Osteocyte (in vitro differentiated cells): ENCODE measurements at regions not wholly inside any gene's neighbourhood (a gene's known extent, or its start where the extent isn't known, plus 50 kb on each side); places are given as distances from the start of the nearest gene placed in this dataset.

Experiments used
- DNase-seq: peaks from one replicate; pipeline ENCODE4 v3.0.0; 2021; ENCODE audit warnings: mixed read lengths; ENCODE audit not compliant: unreplicated experiment; ENCODE audit errors: extremely low spot score
- H3K27ac Mint-ChIP-seq: one replicate; pipeline ENCODE4 v1.8.0; 2021; ENCODE audit warnings: mild to moderate bottlenecking, mixed read lengths; ENCODE audit not compliant: unreplicated experiment
- H3K27me3 Mint-ChIP-seq: one replicate; pipeline ENCODE4 v1.8.0; 2021; ENCODE audit warnings: mixed read lengths; ENCODE audit not compliant: unreplicated experiment
- H3K36me3 Mint-ChIP-seq: one replicate; pipeline ENCODE4 v1.8.0; 2021; ENCODE audit warnings: mixed read lengths; ENCODE audit not compliant: unreplicated experiment
- H3K4me1 Mint-ChIP-seq: one replicate; pipeline ENCODE4 v1.8.0; 2021; ENCODE audit warnings: mixed read lengths; ENCODE audit not compliant: unreplicated experiment
- H3K4me3 Mint-ChIP-seq: one replicate; pipeline ENCODE4 v1.8.0; 2021; ENCODE audit warnings: mild to moderate bottlenecking, moderate library complexity, mixed read lengths; ENCODE audit not compliant: unreplicated experiment
- H3K9me3 Mint-ChIP-seq: one replicate; pipeline ENCODE4 v1.8.0; 2021; ENCODE audit warnings: mixed read lengths; ENCODE audit not compliant: unreplicated experiment
- TF ChIP-seq, protein P1 (sequence below): fragments of 200-600 bp; sonication (generic); IDR thresholded peaks from 2 replicates; pipeline ENCODE4 v1.5.0; 2021; ENCODE audit warnings: antibody characterized with exemption, mild to moderate bottlenecking, moderate library complexity

DNA sequence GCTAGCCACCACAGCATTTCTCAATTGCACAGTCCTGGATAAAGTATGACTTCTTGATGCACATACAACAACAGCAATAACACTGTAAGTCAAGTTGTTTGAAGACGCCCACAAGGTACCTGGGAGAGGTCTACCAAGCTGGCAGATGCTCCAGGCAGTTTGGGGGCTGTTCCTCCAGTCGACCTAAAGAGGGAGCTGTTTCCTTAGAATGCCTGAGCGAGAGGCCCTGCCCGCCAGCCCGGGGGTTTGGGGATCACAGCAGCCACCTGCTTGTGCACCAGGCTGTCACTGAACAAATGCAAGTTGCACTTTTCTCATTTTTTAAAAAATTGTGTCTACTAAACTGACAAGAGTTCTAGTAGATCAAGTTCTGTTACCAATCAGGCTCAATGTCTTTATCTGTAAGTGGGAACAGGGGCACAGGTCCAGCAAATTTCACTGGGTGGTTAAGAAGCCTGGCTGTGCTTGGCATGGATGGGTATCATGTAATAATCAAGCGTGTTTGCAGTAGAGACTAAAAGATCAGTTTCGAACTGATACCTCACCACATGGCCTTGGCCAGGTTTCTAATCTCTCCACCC, 193.8 kb upstream of the ADO start:
- DNase-seq: no peak
- no peak overlapping the region for H3K27ac Mint-ChIP-seq
- TF ChIP-seq, protein P1, sequence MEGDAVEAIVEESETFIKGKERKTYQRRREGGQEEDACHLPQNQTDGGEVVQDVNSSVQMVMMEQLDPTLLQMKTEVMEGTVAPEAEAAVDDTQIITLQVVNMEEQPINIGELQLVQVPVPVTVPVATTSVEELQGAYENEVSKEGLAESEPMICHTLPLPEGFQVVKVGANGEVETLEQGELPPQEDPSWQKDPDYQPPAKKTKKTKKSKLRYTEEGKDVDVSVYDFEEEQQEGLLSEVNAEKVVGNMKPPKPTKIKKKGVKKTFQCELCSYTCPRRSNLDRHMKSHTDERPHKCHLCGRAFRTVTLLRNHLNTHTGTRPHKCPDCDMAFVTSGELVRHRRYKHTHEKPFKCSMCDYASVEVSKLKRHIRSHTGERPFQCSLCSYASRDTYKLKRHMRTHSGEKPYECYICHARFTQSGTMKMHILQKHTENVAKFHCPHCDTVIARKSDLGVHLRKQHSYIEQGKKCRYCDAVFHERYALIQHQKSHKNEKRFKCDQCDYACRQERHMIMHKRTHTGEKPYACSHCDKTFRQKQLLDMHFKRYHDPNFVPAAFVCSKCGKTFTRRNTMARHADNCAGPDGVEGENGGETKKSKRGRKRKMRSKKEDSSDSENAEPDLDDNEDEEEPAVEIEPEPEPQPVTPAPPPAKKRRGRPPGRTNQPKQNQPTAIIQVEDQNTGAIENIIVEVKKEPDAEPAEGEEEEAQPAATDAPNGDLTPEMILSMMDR: peak; percentile 73
- no peak overlapping the region for H3K4me3 Mint-ChIP-seq
- peaks cover 3% of the 10 kb centered on the region for H3K9me3 Mint-ChIP-seq
- no peaks in the 10 kb centered on the region for H3K36me3 Mint-ChIP-seq
- no peaks in the 10 kb centered on the region for H3K27me3 Mint-ChIP-seq
- H3K4me1 Mint-ChIP-seq: peaks cover 12% of the 10 kb centered on the region

DNA sequence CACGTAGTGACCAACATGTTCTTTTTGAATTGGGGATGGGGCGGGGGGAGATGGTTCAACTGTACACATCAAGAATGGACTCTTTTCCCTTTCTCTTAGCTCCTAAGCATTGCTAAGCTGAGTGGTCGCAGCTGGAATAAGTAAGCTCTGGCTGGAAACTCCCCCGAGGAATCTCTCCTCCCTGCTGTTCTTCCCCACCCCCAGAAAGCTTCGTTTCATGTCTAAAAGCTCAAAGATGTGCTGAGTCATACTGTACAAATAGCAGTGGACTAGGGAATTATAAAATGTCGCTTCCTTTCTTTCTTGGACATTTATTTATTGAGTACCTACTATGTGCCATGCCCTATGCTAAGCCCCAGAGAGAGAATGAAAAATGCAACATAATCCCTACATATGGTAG, 191.1 kb upstream of the ADO start:
- DNase-seq: no peak
- H3K36me3 Mint-ChIP-seq: no peaks in the 10 kb centered on the region

DNA sequence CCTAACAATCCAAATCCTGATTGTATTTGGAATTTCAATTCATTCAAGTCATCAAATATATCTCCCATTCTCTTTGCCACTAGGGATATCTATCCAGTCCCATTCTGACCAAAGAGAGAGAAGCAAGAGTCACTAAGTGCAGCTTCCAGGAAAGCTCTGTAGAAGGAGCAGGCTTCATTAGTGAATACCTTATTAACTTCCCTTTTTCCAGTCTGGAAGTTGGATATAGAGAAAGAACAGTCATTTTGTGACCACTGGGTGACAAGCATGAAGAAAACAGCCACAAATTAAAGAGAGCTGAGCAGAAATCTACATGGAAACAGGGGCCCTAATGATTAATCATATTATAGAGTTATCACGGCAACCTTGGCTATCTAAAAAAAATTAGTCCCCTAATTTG, 190.7 kb upstream of the ADO start:
- DNase-seq: no peak
- H3K27me3 Mint-ChIP-seq: no peaks in the 10 kb centered on the region
- H3K4me3 Mint-ChIP-seq: no peak overlapping the region
- TF ChIP-seq, protein P1: no peak
- H3K9me3 Mint-ChIP-seq: peaks cover 3% of the 10 kb centered on the region
- no peak overlapping the region for H3K27ac Mint-ChIP-seq
- H3K36me3 Mint-ChIP-seq: no peaks in the 10 kb centered on the region
- H3K4me1 Mint-ChIP-seq: peaks cover 12% of the 10 kb centered on the region

More for the DNA sequence above, 191.1 kb upstream of the ADO start:
- no peak overlapping the region for H3K27ac Mint-ChIP-seq
- H3K9me3 Mint-ChIP-seq: peaks cover 3% of the 10 kb centered on the region
- no peaks in the 10 kb centered on the region for H3K27me3 Mint-ChIP-seq
- TF ChIP-seq, protein P1: no peak
- no peak overlapping the region for H3K4me3 Mint-ChIP-seq
- H3K4me1 Mint-ChIP-seq: peaks cover 11% of the 10 kb centered on the region

DNA sequence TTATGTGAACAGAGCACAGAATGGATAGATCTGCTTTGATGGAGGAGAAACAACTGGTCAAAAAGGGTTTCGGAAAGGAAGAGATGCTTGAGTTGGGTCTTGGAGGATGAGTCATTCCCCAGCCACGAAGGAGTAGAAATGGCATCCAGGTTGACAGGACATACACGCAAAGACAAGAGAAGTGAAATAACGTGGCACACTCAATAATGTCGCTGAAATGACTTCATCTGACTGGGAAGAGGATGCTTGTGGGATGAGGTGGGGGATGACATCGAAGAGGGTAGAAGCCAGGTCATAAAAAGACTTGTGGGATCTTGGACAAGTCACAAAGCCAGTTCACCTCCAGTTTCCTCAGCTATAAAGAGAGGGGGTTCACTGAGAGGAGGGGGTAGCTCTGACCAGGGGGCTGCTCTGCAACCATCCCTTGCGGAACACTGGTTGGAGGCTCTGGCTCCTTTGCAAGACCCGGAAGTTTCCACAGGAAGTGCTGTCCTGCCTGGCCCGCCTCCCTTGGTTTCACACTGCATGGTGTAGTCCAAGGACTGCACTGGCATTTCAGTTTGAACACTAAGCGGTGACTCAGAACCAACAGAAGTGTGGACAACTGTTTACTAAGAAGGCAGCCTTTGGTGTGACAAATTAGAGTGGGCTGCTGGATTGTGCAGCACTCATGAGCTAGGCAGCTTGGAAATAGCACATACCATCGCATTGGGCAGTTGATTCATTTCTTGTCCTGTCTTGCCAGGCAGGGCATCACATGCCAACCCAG, 189.9 kb upstream of the ADO start:
- H3K27ac Mint-ChIP-seq: no peak overlapping the region
- H3K9me3 Mint-ChIP-seq: peaks cover 3% of the 10 kb centered on the region
- no peaks in the 10 kb centered on the region for H3K27me3 Mint-ChIP-seq
- H3K4me1 Mint-ChIP-seq: peaks cover 12% of the 10 kb centered on the region
- no peak overlapping the region for H3K4me3 Mint-ChIP-seq
- H3K36me3 Mint-ChIP-seq: no peaks in the 10 kb centered on the region
- TF ChIP-seq, protein P1: no peak
- DNase-seq: no peak

DNA sequence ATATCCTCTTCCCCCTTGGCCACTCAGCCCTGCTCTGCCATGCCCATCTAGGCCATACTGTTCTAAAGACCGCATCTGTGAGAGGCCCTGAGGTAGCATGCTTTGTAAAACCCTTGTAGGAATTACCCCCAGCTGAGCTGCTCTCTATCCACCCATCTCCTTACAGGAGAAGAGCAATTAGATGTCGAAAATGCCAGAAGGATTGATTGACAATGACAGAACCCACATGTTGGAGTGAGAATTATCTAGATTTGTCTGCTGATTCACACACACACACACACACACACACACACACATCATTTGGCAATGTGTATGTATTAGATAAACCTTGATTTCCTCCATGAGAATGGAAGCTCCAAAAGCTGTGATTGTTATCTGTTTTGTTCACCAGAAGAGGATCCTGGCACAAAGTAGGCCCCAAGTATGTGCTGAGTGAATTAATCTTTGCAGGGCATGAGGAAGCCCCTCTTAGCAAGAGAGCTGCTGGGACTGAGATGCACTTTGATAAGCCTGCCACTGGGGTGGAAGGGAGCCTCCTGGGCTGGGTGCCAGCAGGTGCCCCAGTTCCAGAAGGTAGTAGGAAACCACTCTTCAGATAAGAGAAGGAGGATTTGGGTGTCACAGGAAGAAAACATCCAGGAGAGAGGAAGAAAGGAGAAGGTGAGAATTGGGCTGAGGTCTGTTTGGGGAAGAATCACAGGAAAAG, 187.5 kb upstream of the ADO start:
- Mint-ChIP-seq H3K4me1 (peaks cover 12% of the 10 kb centered on the region), H3K4me3 (no peak overlapping the region), H3K36me3 (no peaks in the 10 kb centered on the region), H3K9me3 (peaks cover 3% of the 10 kb centered on the region), H3K27me3 (no peaks in the 10 kb centered on the region), H3K27ac (no peak overlapping the region)
- DNase-seq: no peak
- TF ChIP-seq, protein P1: no peak
